GM12873 (cell line): ENCODE measurements at regions not wholly inside any gene's neighbourhood (a gene's known extent, or its start where the extent isn't known, plus 50 kb on each side); places are given as distances from the start of the nearest gene placed in this dataset.

ENCODE experiments used
- CTCF ChIP-seq: IDR thresholded peaks from 2 replicates; pipeline ENCODE4 v1.5.1; 2012; ENCODE audit warnings: low read depth, mild to moderate bottlenecking, moderate library complexity, low read length, control low read depth; ENCODE audit not compliant: insufficient read depth; ENCODE audit errors: missing control alignments

- no peak for TF ChIP-seq CTCF
Observed at GRCh38 chr18:1296237-1296636, 391.6 kb downstream of the ADCYAP1 start.

- no peak for TF ChIP-seq CTCF
Observed at GRCh38 chr18:1302861-1303260, 398.2 kb downstream of the ADCYAP1 start.

- TF ChIP-seq CTCF = no peak
Observed at GRCh38 chr18:1304392-1304992, 399.8 kb downstream of the ADCYAP1 start.

- TF ChIP-seq CTCF = no peak
Observed at GRCh38 chr18:1306641-1307040, 402.0 kb downstream of the ADCYAP1 start.

- no peak for TF ChIP-seq CTCF
Observed at GRCh38 chr18:1308686-1309085, 404.0 kb downstream of the ADCYAP1 start.

GRCh38 chr18:1311376-1311775, 406.7 kb downstream of the ADCYAP1 start:
- no peak for TF ChIP-seq CTCF

- TF ChIP-seq CTCF = no peak
Observed at GRCh38 chr18:1350931-1351450, 446.3 kb downstream of the ADCYAP1 start.
